Thymus (tissue), 11 donors: ENCODE measurements at regions not wholly inside any gene's neighbourhood (a gene's known extent, or its start where the extent isn't known, plus 50 kb on each side); places are given as distances from the start of the nearest gene placed in this dataset.
"Not testable (repeated sequence)": the region's sequence is repeated elsewhere in the genome, so short reads cannot be mapped to it uniquely, and the experiment has no call there.

ENCODE experiments used
- DNase-seq, 9 donors: peaks; one replicate each; pipeline ENCODE4 v3.0.0-alpha.2; 2013; ENCODE audit warnings: low spot score in 9 of 9, low read depth in 6 of 9, missing footprints in 1 of 9
- H3K27ac ChIP-seq, 2 donors: one replicate each; pipeline ENCODE4 v1.5.1; 2013; ENCODE audit warnings: control low read depth in 1 of 2, low read depth in 1 of 2, low read length in 1 of 2, mild to moderate bottlenecking in 1 of 2, moderate library complexity in 1 of 2
- H3K27me3 ChIP-seq, 2 donors: one replicate each; pipeline ENCODE4 v1.5.1; 2013; ENCODE audit warnings: low read length in 1 of 2; ENCODE audit not compliant: control insufficient read depth in 2 of 2, insufficient read depth in 1 of 2
- H3K36me3 ChIP-seq, 2 donors: one replicate each; pipeline ENCODE4 v1.5.1; 2013; ENCODE audit warnings: low read length in 1 of 2, mild to moderate bottlenecking in 1 of 2, moderate library complexity in 1 of 2; ENCODE audit not compliant: control insufficient read depth in 2 of 2, insufficient read depth in 2 of 2
- H3K4me1 ChIP-seq, 2 donors: one replicate each; pipeline ENCODE4 v1.5.1; 2013; ENCODE audit warnings: low read length in 2 of 2; ENCODE audit not compliant: control insufficient read depth in 2 of 2, insufficient read depth in 2 of 2
- H3K4me3 ChIP-seq, 2 donors: one replicate each; pipeline ENCODE4 v1.5.1; 2013; ENCODE audit warnings: low read length in 2 of 2, control low read depth in 1 of 2, mild to moderate bottlenecking in 1 of 2
- H3K9me3 ChIP-seq, 2 donors: one replicate each; pipeline ENCODE4 v1.5.1; 2013; ENCODE audit warnings: low read length in 1 of 2, mild to moderate bottlenecking in 1 of 2; ENCODE audit not compliant: control insufficient read depth in 2 of 2, insufficient read depth in 1 of 2
- WGBS: extraction: QIAGEN DNeasy Blood & Tissue Kit; methylation state at CpG from one replicate; pipeline ENCODE4 v1.1.7; 2013; 5-methylcytosine and 5-hydroxymethylcytosine counted together
- donor health status: healthy.

GRCh38 chr1:186758896-186759606 is 69.7 kb upstream of the PLA2G4A start:
- H3K9me3 ChIP-seq, H3K4me3 ChIP-seq, H3K4me1 ChIP-seq, DNase-seq, H3K27me3 ChIP-seq, H3K27ac ChIP-seq, H3K36me3 ChIP-seq: not testable (repeated sequence)
- 95% methylated on average over 5 of the region's 8 CpGs for WGBS

GRCh38 chr1:186757851-186758250 is 70.9 kb upstream of the PLA2G4A start:
- 95% methylated on average over 4 of the region's 4 CpGs for WGBS
- Histone ChIP-seq H3K36me3 (no peaks in the 10 kb centered on the region), H3K27ac (no peak overlapping the region), H3K4me3 (no peak overlapping the region), H3K9me3 (no peaks in the 10 kb centered on the region), H3K4me1 (no peaks in the 10 kb centered on the region), H3K27me3 (no peaks in the 10 kb centered on the region)
- no peak for DNase-seq

GRCh38 chr1:186754542-186755145 is 74.1 kb upstream of the PLA2G4A start:
- WGBS = 75% methylated on average over 3 of the region's 3 CpGs
- no peak overlapping the region for H3K4me3 ChIP-seq
- no peak overlapping the region for H3K27ac ChIP-seq
- H3K9me3 ChIP-seq = no peaks in the 10 kb centered on the region
- H3K27me3 ChIP-seq = no peaks in the 10 kb centered on the region
- H3K36me3 ChIP-seq = no peaks in the 10 kb centered on the region
- H3K4me1 ChIP-seq = no peaks in the 10 kb centered on the region
- DNase-seq = no peak

- no peak for DNase-seq
- no peak overlapping the region for H3K27ac ChIP-seq
- H3K27me3 ChIP-seq = no peaks in the 10 kb centered on the region
- no peaks in the 10 kb centered on the region for H3K4me1 ChIP-seq
- no peak overlapping the region for H3K4me3 ChIP-seq
- 93% methylated on average over 4 of the region's 4 CpGs for WGBS
- H3K9me3 ChIP-seq = no peaks in the 10 kb centered on the region
- no peaks in the 10 kb centered on the region for H3K36me3 ChIP-seq
Measured at GRCh38 chr1:186753241-186753640, 73.0 kb upstream of the PTGS2 start.

- Histone ChIP-seq H3K36me3 (no peaks in the 10 kb centered on the region), H3K9me3 (peaks cover 0 to 7% of the 10 kb centered on the region in 2 donors), H3K27me3 (no peaks in the 10 kb centered on the region), H3K4me3 (no peak overlapping the region), H3K27ac (no peak overlapping the region), H3K4me1 (no peaks in the 10 kb centered on the region)
- no peak for DNase-seq
- 89% methylated on average over 1 of the region's 1 CpG for WGBS
Measured at GRCh38 chr1:186750257-186750656, 70.0 kb upstream of the PTGS2 start.

GRCh38 chr1:186749820-186750219 is 69.6 kb upstream of the PTGS2 start:
- H3K27ac ChIP-seq = no peak overlapping the region
- H3K4me1 ChIP-seq = no peaks in the 10 kb centered on the region
- H3K36me3 ChIP-seq = no peaks in the 10 kb centered on the region
- no peaks in the 10 kb centered on the region for H3K27me3 ChIP-seq
- 95% methylated on average over 3 of the region's 3 CpGs for WGBS
- DNase-seq = no peak
- peaks cover 0 to 7% of the 10 kb centered on the region in 2 donors for H3K9me3 ChIP-seq
- no peak overlapping the region for H3K4me3 ChIP-seq

GRCh38 chr1:186747661-186748060 is 67.4 kb upstream of the PTGS2 start:
- WGBS = 93% methylated on average over 2 of the region's 2 CpGs
- no peaks in the 10 kb centered on the region for H3K27me3 ChIP-seq
- H3K36me3 ChIP-seq = no peaks in the 10 kb centered on the region
- DNase-seq = no peak
- H3K4me1 ChIP-seq = no peaks in the 10 kb centered on the region
- H3K27ac ChIP-seq = no peak overlapping the region
- peaks cover 0 to 7% of the 10 kb centered on the region in 2 donors for H3K9me3 ChIP-seq
- no peak overlapping the region for H3K4me3 ChIP-seq

- H3K4me1 ChIP-seq = no peaks in the 10 kb centered on the region
- no peak for DNase-seq
- H3K36me3 ChIP-seq = no peaks in the 10 kb centered on the region
- no peaks in the 10 kb centered on the region for H3K27me3 ChIP-seq
- H3K9me3 ChIP-seq = peaks cover 0 to 7% of the 10 kb centered on the region in 2 donors
- 92% methylated on average over 4 of the region's 4 CpGs for WGBS
- H3K4me3 ChIP-seq = no peak overlapping the region
- H3K27ac ChIP-seq = no peak overlapping the region
Measured at GRCh38 chr1:186745531-186746146, 65.4 kb upstream of the PTGS2 start.

- 97% methylated on average over 1 of the region's 1 CpG for WGBS
Measured at GRCh38 chr1:186741640-186742039, 61.4 kb upstream of the PTGS2 start.

More at GRCh38 chr1:186741640-186742039, 61.4 kb upstream of the PTGS2 start:
- Histone ChIP-seq H3K4me3 (no peak overlapping the region), H3K4me1 (no peaks in the 10 kb centered on the region), H3K9me3 (no peaks in the 10 kb centered on the region), H3K27me3 (no peaks in the 10 kb centered on the region), H3K36me3 (no peaks in the 10 kb centered on the region), H3K27ac (no peak overlapping the region)
- no peak for DNase-seq
